HG03432 (cell line): ENCODE measurements at regions not wholly inside any gene's neighbourhood (a gene's known extent, or its start where the extent isn't known, plus 50 kb on each side); places are given as distances from the start of the nearest gene placed in this dataset.

Experiments used
- ATAC-seq: cut with Tn5 transposase; IDR thresholded peaks from one replicate; pipeline ENCODE4 v1.9.1; 2021; ENCODE audit warnings: mild to moderate bottlenecking, moderate library complexity; ENCODE audit not compliant: unreplicated experiment

DNA sequence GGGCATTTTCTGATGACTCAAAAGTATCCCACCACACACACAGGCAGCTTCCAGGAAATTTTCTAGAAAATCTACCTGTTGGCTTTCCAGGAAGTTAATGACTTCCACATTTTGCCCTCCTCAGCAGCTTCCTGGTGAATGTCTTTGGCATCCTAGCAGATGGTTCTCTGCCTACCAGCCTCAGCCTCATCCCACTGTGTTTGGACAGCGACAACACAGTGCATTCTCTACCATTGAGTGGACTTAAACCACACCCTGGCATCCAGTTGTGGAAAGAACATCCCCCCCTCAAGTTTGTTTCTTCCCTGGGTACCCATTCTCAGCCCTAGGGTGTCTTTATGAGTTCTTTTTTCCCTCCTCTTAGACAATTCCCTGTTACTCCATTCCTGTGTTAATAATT is 50.8 kb upstream of the GADL1 start:
- ATAC-seq: no peak

DNA sequence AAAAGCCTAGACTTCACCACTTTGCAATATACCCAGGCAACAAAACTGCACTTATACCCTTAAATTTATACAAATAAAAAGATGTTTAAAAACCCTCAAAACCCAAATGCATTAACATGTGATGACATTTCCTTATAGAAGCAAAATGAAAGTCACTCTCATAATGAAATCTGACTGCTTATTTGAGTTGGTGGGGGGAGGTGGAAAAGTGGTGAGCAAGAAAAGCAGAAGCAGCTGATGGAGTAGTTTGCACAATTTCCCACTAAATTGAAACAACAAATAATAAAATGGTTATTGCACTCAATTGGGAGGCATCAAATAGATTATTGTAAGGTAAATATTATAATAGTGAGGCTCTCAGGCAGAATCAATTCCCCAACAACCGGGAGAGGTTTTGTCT is 54.0 kb upstream of the GADL1 start:
- no peak for ATAC-seq

DNA sequence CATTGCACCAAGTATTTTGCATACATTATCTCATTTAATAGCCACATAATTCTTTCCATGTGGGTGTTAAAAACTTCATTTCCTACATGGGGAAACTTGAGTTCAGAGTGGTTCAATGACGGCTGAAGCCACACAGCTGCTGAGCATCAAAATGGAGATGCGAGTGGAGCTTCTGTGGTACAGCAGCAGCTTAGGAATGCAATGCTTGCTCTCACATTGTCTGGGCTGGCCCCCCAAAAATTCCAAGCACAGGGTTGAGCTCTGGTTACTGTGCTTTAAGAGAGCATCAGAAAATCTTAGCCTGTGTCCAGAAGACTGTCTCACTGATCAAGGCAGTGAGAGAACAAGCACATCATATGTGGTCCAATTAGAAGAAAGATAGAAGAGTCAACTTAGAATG is 57.4 kb upstream of the GADL1 start:
- ATAC-seq: no peak

GRCh38 chr3:30952786-30953185 is 58.3 kb upstream of the GADL1 start:
- no peak for ATAC-seq

- ATAC-seq: no peak
Observed at GRCh38 chr3:30954426-30954825, 60.0 kb upstream of the GADL1 start.

DNA sequence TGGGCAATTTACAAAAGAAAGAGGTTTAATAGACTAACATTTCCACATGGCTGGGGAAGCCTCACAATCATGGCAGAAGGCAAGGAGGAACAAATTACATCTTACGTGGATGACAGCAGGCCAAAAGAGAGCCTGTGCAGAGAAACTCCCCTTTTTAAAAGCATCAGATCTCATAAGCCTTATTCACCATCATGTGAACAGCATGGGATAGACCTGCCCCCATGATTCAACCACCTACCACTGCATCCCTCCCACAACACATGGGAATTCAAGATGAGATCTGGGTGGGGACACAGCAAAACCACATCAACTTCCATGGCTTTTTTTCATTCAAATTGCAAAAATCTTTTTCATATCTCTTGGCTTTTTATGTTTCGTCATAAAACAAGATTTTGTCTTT is 67.6 kb upstream of the GADL1 start:
- ATAC-seq: no peak

DNA sequence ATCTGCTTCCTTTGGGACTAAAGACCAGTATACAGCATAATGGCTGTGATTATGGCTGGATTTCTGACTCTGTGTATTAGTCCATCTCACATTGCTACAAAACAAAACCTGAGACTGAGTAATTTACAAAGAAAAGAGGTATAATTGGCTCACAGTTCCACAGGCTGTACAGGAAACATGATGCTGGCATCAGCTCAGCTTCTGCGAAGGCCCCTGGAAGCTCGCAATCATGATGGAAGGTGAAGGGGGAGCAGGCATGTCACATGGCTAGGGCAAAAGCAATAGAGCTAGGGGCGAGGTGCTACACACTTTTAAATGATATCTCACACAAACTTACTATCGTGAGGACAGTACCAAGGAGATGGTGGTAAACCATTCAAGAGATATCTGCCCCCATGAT is 68.0 kb upstream of the GADL1 start:
- no peak for ATAC-seq

DNA sequence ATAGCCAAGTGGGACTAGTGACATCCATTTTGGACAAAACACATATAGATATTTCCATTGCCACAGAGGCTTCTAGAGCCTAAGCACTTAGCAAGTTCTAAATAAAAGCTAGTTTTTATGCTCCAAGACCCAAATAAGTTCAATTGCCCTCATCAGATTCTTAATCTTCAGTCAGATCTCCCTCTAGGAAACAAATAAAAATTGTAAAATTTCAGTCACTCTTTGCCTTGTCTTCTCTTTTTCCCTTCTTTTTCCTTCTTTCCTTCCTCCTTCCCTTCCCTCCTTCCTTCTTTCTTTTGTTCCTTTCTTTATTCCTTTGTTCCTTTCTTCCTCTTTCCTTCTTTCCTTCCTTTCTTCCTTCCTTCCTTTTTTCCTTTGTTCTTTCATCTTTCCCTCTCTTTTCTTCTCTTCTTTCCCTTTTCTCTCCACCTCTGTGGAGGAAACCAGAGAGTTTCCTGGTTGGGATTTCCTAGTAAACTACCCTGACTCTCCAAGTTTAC is 68.8 kb upstream of the GADL1 start:
- ATAC-seq: no peak

GRCh38 chr3:30964612-30965011 is 70.2 kb upstream of the GADL1 start:
- peak; percentile 99 for ATAC-seq

DNA sequence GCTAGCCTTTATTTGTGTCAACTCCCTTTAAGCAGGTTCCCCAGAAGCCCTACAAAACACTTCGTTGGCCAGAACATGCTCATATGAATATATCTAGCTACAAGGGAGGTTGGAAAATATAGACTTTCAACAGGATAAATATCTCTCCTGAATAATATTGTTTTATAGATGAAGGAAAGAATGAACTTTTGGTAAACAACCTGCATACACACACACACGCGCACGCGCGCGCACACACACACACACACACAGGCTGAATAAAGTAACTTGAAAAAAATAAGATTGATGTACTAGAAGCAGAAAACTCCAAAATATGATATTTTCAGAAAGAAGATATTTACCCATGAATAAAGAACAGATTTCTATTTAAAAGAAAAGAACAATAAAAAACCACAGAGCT is 72.4 kb upstream of the GADL1 start:
- no peak for ATAC-seq

DNA sequence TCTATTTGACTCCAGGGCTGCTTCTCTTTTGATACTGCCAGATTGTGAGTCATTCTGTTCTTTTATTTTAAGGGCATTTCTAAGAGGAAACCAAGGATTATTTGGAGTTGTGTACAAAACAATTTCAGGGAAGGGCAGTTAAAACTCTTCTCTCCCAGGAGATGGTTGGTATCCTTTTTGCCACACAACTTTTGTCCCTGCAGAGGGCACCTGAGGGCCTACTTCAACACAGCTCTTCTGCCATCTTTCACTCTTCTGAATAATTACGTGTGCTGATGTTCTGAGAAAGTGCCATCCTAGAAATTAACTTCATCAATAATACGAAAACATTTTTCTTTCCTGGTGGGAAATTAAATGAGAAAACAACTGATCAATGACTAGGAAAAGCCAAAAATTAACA is 75.7 kb upstream of the GADL1 start:
- no peak for ATAC-seq

DNA sequence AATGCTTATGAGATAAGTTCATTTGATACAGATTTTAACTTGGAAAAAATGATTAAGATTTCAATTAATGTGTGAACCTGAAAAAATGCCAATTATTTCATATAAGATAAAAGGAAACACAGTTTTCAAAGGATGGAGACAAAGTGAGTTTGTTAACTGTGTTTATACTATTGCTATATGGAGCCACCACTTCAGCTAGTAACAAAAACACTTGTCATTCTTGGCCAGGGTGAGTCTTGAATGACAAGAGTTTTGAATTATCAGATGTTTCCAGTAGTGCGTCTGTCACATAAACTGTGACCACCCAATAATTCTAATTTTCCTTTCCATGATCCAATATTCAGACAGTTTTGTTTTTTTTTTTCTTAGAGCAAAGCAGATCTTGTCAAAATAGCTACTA is 78.0 kb upstream of the GADL1 start:
- ATAC-seq: no peak

DNA sequence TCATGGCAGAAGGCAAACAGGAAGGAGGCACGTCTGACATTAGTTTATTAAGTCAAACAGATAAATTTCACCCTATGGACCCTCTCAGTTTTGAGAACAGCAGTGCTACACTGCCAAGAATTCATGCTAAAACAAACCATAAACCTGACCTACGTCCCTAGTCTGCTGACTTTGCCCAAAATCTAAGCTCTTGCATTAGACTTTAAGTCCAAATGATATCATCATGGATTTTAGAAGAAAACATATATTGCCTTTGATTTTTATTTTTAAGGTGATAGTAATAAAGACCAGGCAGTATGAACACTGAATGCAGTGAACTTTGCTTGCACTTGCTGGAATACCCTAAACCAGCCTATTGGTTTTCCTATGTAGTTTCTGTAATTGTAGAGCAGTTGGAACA is 79.6 kb upstream of the GADL1 start:
- no peak for ATAC-seq

GRCh38 chr3:30977592-30977991 is 83.1 kb upstream of the GADL1 start:
- ATAC-seq: no peak

GRCh38 chr3:30980993-30981392 is 86.5 kb upstream of the GADL1 start:
- no peak for ATAC-seq

- no peak for ATAC-seq
Observed at GRCh38 chr3:30982416-30983075, 88.1 kb upstream of the GADL1 start.

DNA sequence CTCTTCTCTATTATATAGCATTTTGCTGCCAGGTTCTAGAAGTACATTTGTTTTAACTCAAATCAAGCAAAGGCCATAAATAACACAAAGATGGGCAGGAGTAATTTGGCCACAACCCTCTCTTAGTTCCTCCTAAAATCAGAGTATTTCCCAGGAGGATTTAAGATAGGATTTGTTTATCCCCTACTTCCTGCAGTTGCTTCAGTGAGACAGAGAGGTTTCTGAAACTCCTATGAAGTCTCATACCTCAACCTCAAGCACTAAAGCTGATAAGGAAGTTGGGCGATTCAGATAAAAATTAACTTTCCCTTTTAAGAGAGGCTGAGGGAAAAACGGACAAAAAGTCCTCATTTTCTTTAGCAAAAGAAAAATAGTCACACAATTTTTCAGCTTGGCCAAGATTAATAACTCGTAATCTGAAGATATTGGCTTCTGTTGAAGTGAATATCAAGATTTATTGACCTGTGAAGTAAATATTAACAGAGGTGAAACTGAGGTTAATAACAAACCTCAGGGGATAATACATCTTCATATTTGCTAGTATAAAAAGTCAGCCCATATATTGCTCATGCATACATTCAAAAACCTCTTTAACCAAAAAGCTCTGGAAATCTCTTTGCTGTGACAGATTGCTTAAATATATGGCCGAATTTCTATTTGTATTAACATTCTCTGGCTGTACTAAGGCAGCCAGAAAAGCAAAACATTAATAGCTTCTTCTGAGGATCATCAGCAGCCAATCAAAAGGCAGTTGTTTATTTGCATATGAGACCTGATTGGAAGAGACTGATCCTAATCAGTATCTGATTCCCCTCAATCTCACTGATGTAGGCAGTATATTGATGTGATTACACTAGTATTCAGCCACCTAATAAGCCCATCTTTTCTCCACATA is 90.6 kb upstream of the GADL1 start:
- peak; percentile 77 for ATAC-seq

GRCh38 chr3:30986551-30986950 is 92.1 kb upstream of the GADL1 start:
- ATAC-seq: no peak

DNA sequence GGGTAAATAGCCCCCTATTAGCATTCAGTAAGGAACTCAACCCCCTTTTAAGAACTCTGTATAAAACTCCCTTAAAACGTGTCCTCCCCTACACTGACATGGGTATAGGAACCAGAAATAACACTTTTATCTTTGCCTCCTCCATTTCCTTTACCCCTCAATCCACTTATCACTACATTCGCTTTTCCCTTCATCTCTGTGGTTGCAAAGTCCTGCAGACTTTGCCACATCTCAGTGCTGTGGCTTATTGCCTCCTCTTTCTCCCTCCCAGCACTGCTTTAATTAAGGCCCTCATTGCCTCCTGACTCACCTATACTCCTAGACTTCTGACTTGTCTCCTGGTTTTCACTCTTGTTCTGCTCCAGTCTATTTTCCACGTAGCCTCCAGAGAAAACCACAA is 94.3 kb upstream of the GADL1 start:
- ATAC-seq: no peak

DNA sequence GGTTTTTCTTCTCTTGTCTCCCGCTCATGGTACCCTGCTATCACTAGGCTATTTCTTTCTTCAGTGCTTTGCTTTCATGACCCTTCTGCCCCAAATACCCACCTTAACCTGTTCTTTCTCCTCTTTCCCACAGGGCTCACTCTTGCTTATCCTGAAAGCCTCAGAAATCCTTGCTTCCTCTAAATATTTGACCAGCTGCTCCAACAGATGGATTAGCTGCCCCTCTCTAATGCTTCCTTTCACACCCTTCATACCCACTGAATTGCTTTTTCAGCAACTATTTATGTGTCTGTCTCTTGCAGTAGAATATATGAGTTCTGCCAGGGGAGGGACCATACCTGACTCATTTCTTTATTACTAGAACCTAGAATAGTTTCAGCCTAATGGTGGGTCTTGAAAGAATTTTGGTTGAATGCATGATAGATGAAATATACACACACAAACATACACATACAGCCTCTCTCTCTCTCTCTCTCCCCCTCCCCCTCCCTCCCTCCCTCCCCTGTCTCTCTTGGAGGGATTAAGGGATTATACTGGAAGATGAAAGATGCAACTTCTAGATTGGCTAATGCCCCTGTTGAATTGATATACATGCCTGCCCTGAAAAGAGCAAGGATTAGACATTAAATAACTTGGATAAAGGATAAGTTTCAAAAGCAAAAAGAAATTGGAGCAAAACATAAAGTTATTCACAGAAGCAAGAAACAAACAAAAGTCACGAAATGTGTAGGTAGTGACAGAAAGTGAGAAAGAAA is 95.0 kb upstream of the GADL1 start:
- no peak for ATAC-seq

GRCh38 chr3:30996467-30996866 is 102.0 kb upstream of the GADL1 start:
- no peak for ATAC-seq

DNA sequence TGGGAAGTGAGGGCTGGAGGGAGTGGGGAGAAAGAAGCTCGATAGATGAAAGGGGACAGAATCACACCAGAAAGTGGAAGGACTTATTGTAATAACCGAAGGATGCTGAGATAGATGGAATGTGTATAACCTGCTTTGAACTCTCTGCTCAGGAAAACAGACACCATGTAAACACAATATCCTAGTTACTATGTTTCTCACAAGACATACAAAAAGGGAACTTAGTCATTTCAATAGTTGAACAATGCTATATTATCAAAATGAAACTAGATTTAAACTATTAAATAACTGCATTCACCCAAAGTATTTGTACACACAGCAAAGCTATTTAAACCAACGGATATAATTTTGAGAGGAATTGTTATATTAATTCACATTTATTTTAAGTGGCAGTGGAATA is 108.3 kb upstream of the GADL1 start:
- peak; percentile 59 for ATAC-seq
